GM12878 (cell line): ENCODE measurements at regions not wholly inside any gene's neighbourhood (a gene's known extent, or its start where the extent isn't known, plus 50 kb on each side); places are given as distances from the start of the nearest gene placed in this dataset.

Experiments used
- TCF3 ChIP-seq: IDR thresholded peaks from 2 replicates; pipeline ENCODE4 v1.6.1; 2012; ENCODE audit warnings: low read depth, mild to moderate bottlenecking, low read length, borderline replicate concordance; ENCODE audit not compliant: insufficient read depth
- WRNIP1 ChIP-seq: IDR thresholded peaks from 2 replicates; pipeline ENCODE4 v1.6.1; 2011; ENCODE audit warnings: low read depth, low read length, improper control_type of control experiment, borderline replicate concordance

DNA sequence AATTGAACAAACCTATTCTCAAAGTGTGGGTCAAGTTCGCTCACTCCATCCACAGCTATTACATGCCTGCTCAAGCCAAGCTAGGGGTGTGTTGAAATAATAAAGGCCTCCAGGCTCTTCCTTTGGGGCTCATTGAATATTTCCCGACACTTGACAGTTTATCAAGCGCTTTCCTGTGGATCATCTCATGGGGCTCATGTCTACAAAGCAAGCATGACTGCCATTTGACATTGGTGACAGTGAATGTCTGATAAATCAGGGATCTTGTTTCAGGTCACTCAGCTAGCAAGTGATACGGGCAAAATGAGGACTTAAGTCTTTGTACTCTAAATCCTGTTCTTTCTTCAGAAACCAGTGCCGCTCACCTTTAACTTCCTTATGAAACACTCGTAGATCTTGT, 542.6 kb downstream of the TOX3 start:
- no peak for TF ChIP-seq WRNIP1
- no peak for TF ChIP-seq TCF3
